NCI-H1092 treated with DMSO at 0.1 percent for 48 hours (cell line): ENCODE measurements at regions not wholly inside any gene's neighbourhood (a gene's known extent, or its start where the extent isn't known, plus 50 kb on each side); places are given as distances from the start of the nearest gene placed in this dataset.

Experiments
- DNase-seq: peaks from one replicate; lab custom pipeline; 2025; lab: John Stamatoyannopoulos, UW

DNA sequence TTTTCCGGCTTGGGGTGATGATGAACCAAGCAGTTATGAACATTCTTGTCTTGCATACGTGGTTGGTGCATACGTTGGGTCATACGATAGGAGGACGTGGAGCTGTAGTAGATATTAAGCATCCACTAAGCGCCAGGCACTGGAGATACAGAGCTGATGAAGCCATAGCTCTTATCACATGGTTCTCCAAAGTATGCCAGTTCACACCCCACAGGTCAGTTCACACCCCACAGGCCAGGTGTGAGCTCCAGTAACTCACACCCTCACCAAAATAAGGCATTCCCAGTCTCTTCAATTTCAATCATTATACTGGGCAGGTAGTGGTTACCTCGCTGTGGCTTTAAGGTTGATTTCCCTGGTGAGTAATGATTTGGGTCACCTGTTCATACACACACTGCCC lies 335.5 kb downstream of the FOXL1 start:
- no peak for DNase-seq

- DNase-seq: no peak
Observed at GRCh38 chr16:86914876-86915717, 336.7 kb downstream of the FOXL1 start.

- no peak for DNase-seq
Observed at GRCh38 chr16:86917471-86918365, 339.4 kb downstream of the FOXL1 start.

DNA sequence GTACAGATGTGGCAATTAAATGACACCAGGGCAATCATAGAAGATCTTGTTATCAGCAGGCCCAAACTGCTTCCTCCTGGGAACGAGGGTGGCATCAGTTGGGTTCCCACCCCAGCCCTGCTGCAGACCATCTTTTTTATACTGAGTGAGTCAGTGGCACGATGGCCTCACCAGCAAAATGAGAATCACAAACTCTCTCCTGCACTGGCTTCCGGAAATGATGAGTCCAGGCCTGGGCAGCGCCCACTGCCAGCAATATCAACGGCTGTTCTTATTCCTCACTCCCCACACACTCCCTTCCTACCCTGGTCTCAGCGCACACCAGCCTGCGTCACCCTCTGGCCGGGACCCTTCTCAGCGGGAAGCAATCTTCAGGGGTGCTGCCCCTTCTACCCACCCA lies 340.3 kb downstream of the FOXL1 start:
- DNase-seq: no peak

- no peak for DNase-seq
Observed at GRCh38 chr16:86919078-86919477, 340.7 kb downstream of the FOXL1 start.

DNA sequence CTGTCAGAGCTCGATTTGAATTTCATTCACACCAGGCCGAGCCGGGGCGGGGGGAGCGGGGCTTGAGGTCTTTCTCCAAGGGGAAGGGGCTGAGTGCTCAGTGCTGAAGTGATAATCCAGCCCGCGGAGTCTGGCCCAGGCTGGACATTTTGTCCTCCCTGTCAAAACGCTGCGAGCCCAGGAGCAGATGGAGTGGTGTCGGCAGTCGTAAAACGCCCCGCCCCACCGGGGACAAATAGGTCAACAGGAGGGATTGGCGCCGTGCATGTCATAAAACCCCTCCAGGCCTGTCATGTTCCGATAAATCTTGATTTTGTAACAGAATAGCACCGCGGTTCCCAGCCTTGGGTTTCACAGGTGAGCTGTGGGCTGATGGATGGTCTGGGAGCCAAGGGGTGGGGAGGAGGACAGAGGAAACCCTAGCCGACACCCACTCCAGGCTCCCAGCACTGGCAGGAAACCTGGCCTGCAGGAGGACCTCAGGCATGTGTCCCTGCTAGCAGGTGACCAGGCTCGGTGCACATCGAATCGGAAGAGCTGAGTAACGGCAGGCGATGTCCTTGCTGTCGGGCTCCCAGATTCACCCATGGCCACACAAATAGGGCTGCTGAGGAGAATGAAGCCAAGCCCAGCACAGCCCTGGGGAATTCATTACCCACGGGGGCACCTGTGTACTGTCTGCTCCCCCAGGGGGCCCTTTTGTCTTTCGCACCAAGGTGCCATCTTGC lies 341.4 kb downstream of the FOXL1 start:
- no peak for DNase-seq

GRCh38 chr16:86921289-86921688 lies 342.9 kb downstream of the FOXL1 start:
- no peak for DNase-seq

GRCh38 chr16:86922311-86922710 lies 344.0 kb downstream of the FOXL1 start:
- no peak for DNase-seq

DNA sequence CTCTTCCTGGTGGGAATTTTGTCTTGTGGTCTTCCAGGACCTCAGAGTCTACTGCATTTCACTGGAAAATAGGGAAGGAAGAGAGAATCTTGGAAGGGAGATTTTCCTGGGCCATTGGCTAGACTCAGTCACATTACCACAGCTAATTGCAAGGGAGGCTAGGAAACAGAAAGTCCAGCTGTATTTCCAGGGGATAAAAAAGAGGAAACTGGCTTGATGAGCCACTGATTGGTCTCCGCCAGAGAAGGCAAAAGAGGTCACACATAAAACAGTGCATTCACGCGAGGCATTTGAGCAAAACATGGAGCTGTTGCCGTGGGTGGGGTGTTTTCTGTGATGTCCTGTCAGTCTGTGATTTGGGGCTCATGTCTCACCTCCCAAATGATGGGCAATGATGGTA lies 345.3 kb downstream of the FOXL1 start:
- DNase-seq: no peak

- DNase-seq: no peak
Observed at GRCh38 chr16:86924537-86924936, 346.2 kb downstream of the FOXL1 start.

- DNase-seq: no peak
Observed at GRCh38 chr16:86925067-86925791, 346.9 kb downstream of the FOXL1 start.

DNA sequence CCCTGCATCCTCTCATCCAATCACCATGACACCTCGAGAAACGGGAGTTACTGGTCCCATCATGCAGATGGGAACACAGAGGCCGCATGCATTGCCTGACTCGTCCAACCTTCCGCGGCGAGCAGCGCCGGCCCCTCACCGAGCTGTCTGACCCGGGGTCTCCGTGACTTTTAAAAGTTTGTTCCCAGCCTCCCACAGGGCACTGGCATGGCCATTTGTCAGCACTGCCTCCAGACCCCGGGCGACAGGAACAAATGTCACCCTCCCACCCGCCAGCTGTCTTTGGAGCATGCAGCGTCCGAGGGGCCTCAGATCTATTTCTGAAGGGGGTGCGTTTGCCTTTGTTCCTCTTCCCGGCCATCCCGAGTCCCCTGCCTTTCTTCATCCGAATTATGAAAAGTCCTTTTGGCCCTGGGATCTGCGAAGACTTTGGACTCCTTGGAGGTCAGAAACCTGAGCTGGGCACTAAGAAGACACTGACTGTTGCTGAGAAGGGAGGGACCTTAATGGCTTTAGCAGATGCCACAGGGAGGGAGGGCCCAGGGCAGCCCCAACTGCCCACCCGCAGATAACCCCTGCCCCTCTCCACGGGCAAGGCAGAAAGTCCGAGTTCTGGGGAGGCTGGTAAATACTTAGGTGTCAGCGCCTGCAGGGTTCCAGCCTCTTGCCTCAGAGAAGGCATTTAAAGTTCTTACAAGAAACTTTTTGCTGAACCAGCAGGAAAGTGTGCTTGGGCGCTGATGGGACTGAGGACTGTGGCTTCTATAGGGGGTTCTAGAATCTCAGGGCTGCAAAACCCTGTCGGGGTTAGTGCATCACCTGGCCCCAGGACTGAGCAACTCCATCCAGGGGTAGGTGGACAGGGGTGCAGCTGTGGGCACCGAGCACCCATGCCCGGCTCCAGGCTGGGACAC lies 348.1 kb downstream of the FOXL1 start:
- DNase-seq: no peak

DNA sequence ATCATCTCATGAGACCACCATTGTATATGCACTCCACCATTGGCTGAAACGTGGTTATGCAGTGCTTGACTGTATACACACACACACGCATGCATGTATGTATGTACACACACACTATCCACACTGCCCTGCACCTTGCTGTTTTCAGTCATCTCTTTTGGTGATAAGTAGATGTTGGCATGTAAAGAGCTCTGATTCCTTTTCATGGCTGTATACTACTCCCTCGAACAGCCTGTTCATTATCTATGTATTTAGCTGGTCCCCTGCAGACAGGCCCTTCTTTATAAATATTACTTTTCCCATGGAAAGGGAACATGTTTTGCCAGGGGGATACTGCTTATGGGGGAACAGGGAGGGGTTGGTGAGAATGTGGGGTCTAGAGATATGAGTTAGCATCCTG lies 349.4 kb downstream of the FOXL1 start:
- DNase-seq: no peak

- DNase-seq: no peak
Observed at GRCh38 chr16:86928523-86929011, 350.2 kb downstream of the FOXL1 start.

- DNase-seq: no peak
Observed at GRCh38 chr16:86929057-86929871, 350.9 kb downstream of the FOXL1 start.

GRCh38 chr16:86930001-86930400 lies 351.7 kb downstream of the FOXL1 start:
- DNase-seq: no peak

DNA sequence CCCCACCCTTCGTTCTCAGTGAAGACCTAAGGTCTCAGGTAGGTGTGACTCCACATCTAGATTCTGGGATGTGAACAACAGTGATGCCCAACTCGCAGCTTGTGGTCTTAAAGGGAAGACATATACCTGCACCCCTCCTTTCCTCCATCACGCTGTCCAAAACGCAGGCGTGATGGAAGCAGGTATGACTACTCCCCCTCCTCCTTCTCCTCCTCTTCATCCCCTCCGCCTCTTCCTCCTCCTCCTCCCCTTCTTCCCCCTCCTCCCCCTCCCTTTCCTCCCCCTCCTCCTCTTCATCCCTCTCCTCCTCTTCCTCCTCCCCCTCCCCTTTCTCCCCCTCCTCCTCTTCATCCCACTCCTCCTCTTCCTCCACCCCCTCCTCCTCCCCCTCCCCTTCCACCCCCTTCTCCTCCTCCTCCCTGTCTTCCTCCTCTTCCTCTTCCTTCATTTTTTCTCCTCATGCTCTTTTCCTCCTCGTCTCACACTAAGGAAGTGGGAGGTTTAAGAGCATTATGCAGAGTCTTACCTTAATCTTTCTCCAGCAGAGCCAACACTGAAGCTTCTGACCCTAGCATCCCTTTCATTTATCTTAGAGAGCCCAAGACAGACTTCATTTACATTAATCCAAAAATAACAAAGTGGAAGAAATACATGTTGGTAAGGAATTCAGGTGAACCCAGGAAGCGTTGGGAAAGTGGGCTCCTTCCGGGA lies 352.5 kb downstream of the FOXL1 start:
- DNase-seq: no peak

DNA sequence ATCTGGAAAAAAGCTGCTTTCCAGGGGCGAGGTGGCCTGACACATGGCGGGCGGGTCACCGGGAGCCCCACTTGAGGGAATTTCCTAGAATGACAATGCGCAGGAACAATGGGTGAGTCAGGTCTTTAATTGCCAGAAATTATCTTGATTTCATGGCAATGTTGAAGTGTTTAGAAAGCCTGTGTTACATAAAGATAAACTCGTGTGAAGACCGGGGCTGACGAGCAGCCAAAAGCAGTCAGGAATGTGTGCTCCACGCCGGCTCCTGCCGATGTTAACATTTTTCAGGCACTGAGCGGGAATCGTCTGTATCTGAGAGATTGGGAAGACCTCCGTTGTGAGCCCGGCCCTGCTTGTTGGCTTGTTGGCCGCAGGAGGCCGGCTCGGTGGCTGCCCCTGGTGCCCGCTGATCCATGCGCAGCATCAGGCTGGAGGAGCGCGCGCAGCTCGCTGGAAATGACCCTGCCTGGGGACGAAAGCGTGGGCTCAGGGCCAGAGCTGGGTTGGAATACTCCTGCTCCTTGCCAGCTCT lies 353.1 kb downstream of the FOXL1 start:
- no peak for DNase-seq
